Fibroblast of lung (primary cell): ENCODE measurements at regions not wholly inside any gene's neighbourhood (a gene's known extent, or its start where the extent isn't known, plus 50 kb on each side); places are given as distances from the start of the nearest gene placed in this dataset.
"Not testable (repeated sequence)": the region's sequence is repeated elsewhere in the genome, so short reads cannot be mapped to it uniquely, and the experiment has no call there.

Experiments used
- DNase-seq, 2 donors: peaks; one replicate each; pipeline versions ENCODE4 v3.0.0 to v3.0.0-alpha.2; 2010; ENCODE audit warnings: low read depth in 2 of 2
- H2AFZ ChIP-seq: 2 replicates; pipeline ENCODE4 v1.5.1; 2012; ENCODE audit warnings: low read length, control low read depth, inconsistent platforms
- H3K27ac ChIP-seq: 2 replicates; pipeline ENCODE4 v1.5.1; 2011; ENCODE audit warnings: low read length, control low read depth; ENCODE audit not compliant: insufficient read depth
- H3K27me3 ChIP-seq: 2 replicates; pipeline ENCODE4 v1.5.1; 2011; ENCODE audit warnings: mild to moderate bottlenecking, low read length; ENCODE audit not compliant: control insufficient read depth, insufficient read depth
- H3K36me3 ChIP-seq: 2 replicates; pipeline ENCODE4 v1.5.1; 2011; ENCODE audit warnings: low read length; ENCODE audit not compliant: control insufficient read depth, insufficient read depth
- H3K4me1 ChIP-seq: 2 replicates; pipeline ENCODE4 v1.5.1; 2011; ENCODE audit warnings: low read length; ENCODE audit not compliant: control insufficient read depth, insufficient read depth; ENCODE audit errors: extremely low read depth
- H3K4me2 ChIP-seq: 2 replicates; pipeline ENCODE4 v1.5.1; 2011; ENCODE audit warnings: low read length, control low read depth; ENCODE audit not compliant: insufficient read depth; ENCODE audit errors: extremely low read depth
- H3K4me3 ChIP-seq, 4 experiments: fragments of 200-600 bp in 1 of 4; sonication (generic) in 1 of 4; replicated peaks in 1 of 4; 2 replicates each; pipeline ENCODE4 v1.5.1; 2011 to 2016; ENCODE audit warnings: low read length in 4 of 4, low read depth in 3 of 4, mild to moderate bottlenecking in 3 of 4, control low read depth in 2 of 4, inconsistent platforms in 1 of 4, mixed read lengths in 1 of 4; ENCODE audit not compliant: insufficient read depth in 1 of 4; ENCODE audit errors: control extremely low read depth in 1 of 4
- H3K79me2 ChIP-seq: 2 replicates; pipeline ENCODE4 v1.5.1; 2012; ENCODE audit warnings: mild to moderate bottlenecking, low read length, inconsistent platforms; ENCODE audit not compliant: control insufficient read depth, insufficient read depth
- H3K9ac ChIP-seq: 2 replicates; pipeline ENCODE4 v1.5.1; 2011; ENCODE audit warnings: mild to moderate bottlenecking, low read length, control low read depth; ENCODE audit not compliant: insufficient read depth
- H3K9me3 ChIP-seq: 2 replicates; pipeline ENCODE4 v1.5.1; 2012; ENCODE audit warnings: low read depth, low read length; ENCODE audit not compliant: control insufficient read depth, insufficient read depth
- H4K20me1 ChIP-seq: 2 replicates; pipeline ENCODE4 v1.5.1; 2011; ENCODE audit warnings: low read length; ENCODE audit not compliant: control insufficient read depth, insufficient read depth; ENCODE audit errors: extremely low read depth
- EZH2 ChIP-seq: IDR thresholded peaks from 2 replicates; pipeline ENCODE4 v1.5.1; 2012; ENCODE audit warnings: low read length, control low read depth, mild to moderate bottlenecking; ENCODE audit errors: missing control alignments
- TF ChIP-seq, protein P1 (sequence below), 2 donors: IDR thresholded peaks in 1 of 2; conservative IDR thresholded peaks in 1 of 2; 1 replicate in 1 of 2; 2 replicates in 1 of 2; pipeline ENCODE4 v1.5.1; 2011 to 2012; ENCODE audit warnings: low read length in 2 of 2, control low read depth in 1 of 2, inconsistent platforms in 1 of 2, low read depth in 1 of 2, mild to moderate bottlenecking in 1 of 2

DNA sequence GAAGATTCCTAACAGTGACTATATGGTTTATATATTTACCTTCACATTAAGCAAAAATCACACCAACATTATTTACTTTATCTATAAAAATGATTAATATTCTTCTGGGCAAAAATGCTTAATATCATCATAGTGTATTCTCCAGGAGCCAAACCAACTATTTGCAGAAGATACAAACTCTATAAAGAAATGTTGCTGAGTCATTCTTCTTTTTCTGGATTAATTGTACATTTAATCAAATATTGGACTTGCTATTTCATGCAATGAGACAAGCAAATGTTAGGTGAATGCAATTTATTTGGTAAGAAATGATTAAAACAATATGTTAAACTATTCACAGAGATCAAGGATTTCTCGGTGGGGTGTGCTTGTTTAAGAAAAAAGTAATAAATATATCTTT, 1075.8 kb downstream of the PCDH9 start:
- Histone ChIP-seq H4K20me1 (no peaks in the 10 kb centered on the region), H2AFZ (no peak overlapping the region), H3K27ac (no peak overlapping the region), H3K9ac (no peak overlapping the region), H3K4me2 (no peak overlapping the region), H3K36me3 (no peaks in the 10 kb centered on the region), H3K79me2 (no peaks in the 10 kb centered on the region), H3K4me1 (no peaks in the 10 kb centered on the region), H3K4me3 (no peak overlapping the region), H3K9me3 (no peaks in the 10 kb centered on the region), H3K27me3 (no peaks in the 10 kb centered on the region)
- no peak for TF ChIP-seq EZH2
- TF ChIP-seq, protein P1, sequence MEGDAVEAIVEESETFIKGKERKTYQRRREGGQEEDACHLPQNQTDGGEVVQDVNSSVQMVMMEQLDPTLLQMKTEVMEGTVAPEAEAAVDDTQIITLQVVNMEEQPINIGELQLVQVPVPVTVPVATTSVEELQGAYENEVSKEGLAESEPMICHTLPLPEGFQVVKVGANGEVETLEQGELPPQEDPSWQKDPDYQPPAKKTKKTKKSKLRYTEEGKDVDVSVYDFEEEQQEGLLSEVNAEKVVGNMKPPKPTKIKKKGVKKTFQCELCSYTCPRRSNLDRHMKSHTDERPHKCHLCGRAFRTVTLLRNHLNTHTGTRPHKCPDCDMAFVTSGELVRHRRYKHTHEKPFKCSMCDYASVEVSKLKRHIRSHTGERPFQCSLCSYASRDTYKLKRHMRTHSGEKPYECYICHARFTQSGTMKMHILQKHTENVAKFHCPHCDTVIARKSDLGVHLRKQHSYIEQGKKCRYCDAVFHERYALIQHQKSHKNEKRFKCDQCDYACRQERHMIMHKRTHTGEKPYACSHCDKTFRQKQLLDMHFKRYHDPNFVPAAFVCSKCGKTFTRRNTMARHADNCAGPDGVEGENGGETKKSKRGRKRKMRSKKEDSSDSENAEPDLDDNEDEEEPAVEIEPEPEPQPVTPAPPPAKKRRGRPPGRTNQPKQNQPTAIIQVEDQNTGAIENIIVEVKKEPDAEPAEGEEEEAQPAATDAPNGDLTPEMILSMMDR (conservative IDR thresholded peaks at IDR 0.05 in 1 of 2, IDR thresholded peaks at IDR 0.05 in 1 of 2; ENCODE audit: low read depth in 1 of 2, low read length in 2 of 2), result no peak
- DNase-seq, result no peak

DNA sequence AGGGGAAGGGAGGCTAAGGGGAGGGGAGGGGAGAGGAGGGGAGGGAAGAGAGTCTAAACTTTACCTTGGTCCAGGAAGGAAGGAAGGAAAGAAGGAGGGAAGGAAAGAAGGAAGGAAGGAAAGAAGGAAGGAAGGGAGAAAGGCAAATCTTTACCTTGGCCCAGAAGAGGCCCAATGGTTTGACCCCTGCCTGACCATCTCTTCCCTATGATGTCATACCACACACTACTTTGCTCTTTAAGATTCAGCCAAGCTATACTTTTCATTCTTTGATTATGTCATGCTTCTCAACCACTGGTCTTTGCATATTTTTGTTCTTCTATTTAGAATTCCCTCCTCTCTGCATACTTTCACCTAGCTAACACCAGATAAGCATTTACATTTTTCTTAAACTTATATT, 1077.5 kb downstream of the PCDH9 start:
- H3K4me1 ChIP-seq, result no peaks in the 10 kb centered on the region
- no peak overlapping the region for H3K27ac ChIP-seq
- H3K27me3 ChIP-seq, result no peaks in the 10 kb centered on the region
- H2AFZ ChIP-seq, result no peak overlapping the region
- H3K36me3 ChIP-seq, result no peaks in the 10 kb centered on the region
- no peak for DNase-seq
- no peaks in the 10 kb centered on the region for H3K79me2 ChIP-seq
- no peaks in the 10 kb centered on the region for H4K20me1 ChIP-seq
- H3K9me3 ChIP-seq, result no peaks in the 10 kb centered on the region
- H3K4me3 ChIP-seq, result no peak overlapping the region
- no peak overlapping the region for H3K9ac ChIP-seq
- TF ChIP-seq, protein P1 (conservative IDR thresholded peaks at IDR 0.05 in 1 of 2, IDR thresholded peaks at IDR 0.05 in 1 of 2; ENCODE audit: low read depth in 1 of 2, low read length in 2 of 2), result no peak
- TF ChIP-seq EZH2, result no peak
- no peak overlapping the region for H3K4me2 ChIP-seq

DNA sequence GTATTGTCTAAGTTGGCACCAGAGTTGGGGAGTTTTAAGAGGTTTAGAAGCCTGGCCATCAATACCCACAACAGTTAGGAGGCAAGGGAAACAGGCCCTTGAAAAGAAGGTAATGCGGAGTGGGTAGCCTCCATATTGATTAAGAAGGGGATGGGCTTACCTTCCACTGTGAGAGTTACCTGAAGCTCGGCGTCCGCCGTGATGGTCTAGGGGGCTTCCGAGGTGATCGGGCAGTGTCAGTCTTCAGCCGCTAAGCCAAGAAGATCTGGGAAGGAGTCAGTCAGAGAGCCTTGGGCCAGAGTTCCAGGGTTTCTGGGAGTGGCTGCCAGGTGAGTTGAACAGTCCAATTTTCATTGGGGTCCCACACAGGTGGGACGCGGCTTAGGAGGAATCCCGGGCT, 1085.8 kb downstream of the PCDH9 start:
- H3K9ac ChIP-seq, H3K27me3 ChIP-seq, DNase-seq, H3K9me3 ChIP-seq, H3K4me2 ChIP-seq, H2AFZ ChIP-seq, H3K4me1 ChIP-seq, H3K36me3 ChIP-seq, H3K79me2 ChIP-seq, H3K27ac ChIP-seq, H3K4me3 ChIP-seq, H4K20me1 ChIP-seq: not testable (repeated sequence)

DNA sequence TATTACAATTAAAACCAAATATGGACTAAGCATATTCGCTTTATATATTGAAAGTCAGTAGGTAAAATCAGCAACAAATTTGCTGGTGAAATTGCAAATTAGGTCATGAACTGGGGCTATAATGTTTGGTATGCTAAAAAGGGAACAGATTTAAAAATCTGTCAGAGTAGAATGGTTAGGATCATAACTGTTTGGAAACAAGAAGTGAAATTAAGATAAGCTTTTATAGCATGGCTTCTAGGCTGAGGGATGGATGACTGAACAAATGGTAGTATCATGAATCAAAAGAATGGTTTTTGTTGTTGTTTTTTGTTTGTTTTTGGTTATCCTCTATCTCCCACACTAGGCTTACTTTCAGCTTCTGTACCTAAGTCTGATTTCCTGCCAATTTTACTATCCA, 1090.4 kb downstream of the PCDH9 start:
- Histone ChIP-seq H3K4me2 (no peak overlapping the region), H3K27me3 (no peaks in the 10 kb centered on the region), H3K9me3 (no peaks in the 10 kb centered on the region), H4K20me1 (no peaks in the 10 kb centered on the region), H3K4me1 (no peaks in the 10 kb centered on the region), H2AFZ (no peak overlapping the region), H3K79me2 (no peaks in the 10 kb centered on the region), H3K9ac (no peak overlapping the region), H3K36me3 (no peaks in the 10 kb centered on the region), H3K4me3 (no peak overlapping the region), H3K27ac (no peak overlapping the region)
- no peak for DNase-seq
- TF ChIP-seq, protein P1 (conservative IDR thresholded peaks at IDR 0.05 in 1 of 2, IDR thresholded peaks at IDR 0.05 in 1 of 2; ENCODE audit: low read depth in 1 of 2, low read length in 2 of 2), result no peak
- no peak for TF ChIP-seq EZH2
